BE2C (cell line): ENCODE measurements at regions not wholly inside any gene's neighbourhood (a gene's known extent, or its start where the extent isn't known, plus 50 kb on each side); places are given as distances from the start of the nearest gene placed in this dataset.

Experiments used
- DNase-seq: peaks from one replicate; pipeline ENCODE4 v3.0.0-alpha.2; 2020
- H3K27me3 ChIP-seq: fragments of 250-450 bp; sonication (Bioruptor Pico); 2 replicates; pipeline ENCODE4 v1.5.1; 2020; ENCODE audit warnings: mild to moderate bottlenecking
- H3K36me3 ChIP-seq: fragments of 250-450 bp; sonication (Bioruptor Pico); 2 replicates; pipeline ENCODE4 v1.5.1; 2020; ENCODE audit warnings: mild to moderate bottlenecking
- H3K4me1 ChIP-seq: fragments of 250-450 bp; sonication (Bioruptor Pico); 2 replicates; pipeline ENCODE4 v1.5.1; 2020
- H3K4me3 ChIP-seq: 2 replicates; pipeline ENCODE4 v1.5.1; 2011; ENCODE audit warnings: low read depth, low read length
- H3K9me3 ChIP-seq: fragments of 250-450 bp; sonication (Bioruptor Pico); 2 replicates; pipeline ENCODE4 v1.5.1; 2020
- CTCF ChIP-seq: IDR thresholded peaks from 2 replicates; pipeline ENCODE4 v1.5.1; 2012; ENCODE audit warnings: mild to moderate bottlenecking, low read depth, low read length

GRCh38 chr10:2081501-2081900 is 344.2 kb upstream of the ADARB2 start:
- H3K27me3 ChIP-seq = no peaks in the 10 kb centered on the region
- H3K36me3 ChIP-seq = no peaks in the 10 kb centered on the region
- H3K4me1 ChIP-seq = no peaks in the 10 kb centered on the region
- no peaks in the 10 kb centered on the region for H3K9me3 ChIP-seq
- no peak overlapping the region for H3K4me3 ChIP-seq
- no peak for TF ChIP-seq CTCF
- no peak for DNase-seq

- no peak overlapping the region for H3K4me3 ChIP-seq
- H3K27me3 ChIP-seq = no peaks in the 10 kb centered on the region
- no peak for DNase-seq
- no peaks in the 10 kb centered on the region for H3K9me3 ChIP-seq
- H3K4me1 ChIP-seq = no peaks in the 10 kb centered on the region
- no peaks in the 10 kb centered on the region for H3K36me3 ChIP-seq
- no peak for TF ChIP-seq CTCF
Observed at GRCh38 chr10:2079603-2080078, 342.3 kb upstream of the ADARB2 start.

- no peak for DNase-seq
- Histone ChIP-seq H3K36me3 (no peaks in the 10 kb centered on the region), H3K4me3 (no peak overlapping the region), H3K27me3 (no peaks in the 10 kb centered on the region), H3K4me1 (no peaks in the 10 kb centered on the region), H3K9me3 (no peaks in the 10 kb centered on the region)
- TF ChIP-seq CTCF = no peak
Observed at GRCh38 chr10:2077231-2077630, 339.9 kb upstream of the ADARB2 start.

- Histone ChIP-seq H3K4me1 (no peaks in the 10 kb centered on the region), H3K36me3 (no peaks in the 10 kb centered on the region), H3K9me3 (no peaks in the 10 kb centered on the region), H3K27me3 (no peaks in the 10 kb centered on the region), H3K4me3 (no peak overlapping the region)
- no peak for TF ChIP-seq CTCF
- DNase-seq = no peak
Observed at GRCh38 chr10:2076528-2076927, 339.2 kb upstream of the ADARB2 start.

- Histone ChIP-seq H3K9me3 (no peaks in the 10 kb centered on the region), H3K4me1 (no peaks in the 10 kb centered on the region), H3K4me3 (no peak overlapping the region), H3K27me3 (no peaks in the 10 kb centered on the region), H3K36me3 (no peaks in the 10 kb centered on the region)
- no peak for DNase-seq
- no peak for TF ChIP-seq CTCF
Observed at GRCh38 chr10:2067015-2067414, 329.7 kb upstream of the ADARB2 start.

- DNase-seq = no peak
- Histone ChIP-seq H3K36me3 (no peaks in the 10 kb centered on the region), H3K4me1 (no peaks in the 10 kb centered on the region), H3K27me3 (no peaks in the 10 kb centered on the region), H3K4me3 (no peak overlapping the region), H3K9me3 (no peaks in the 10 kb centered on the region)
- TF ChIP-seq CTCF = no peak
Observed at GRCh38 chr10:2054728-2055127, 317.4 kb upstream of the ADARB2 start.
